ENCODE measurements at regions not wholly inside any gene's neighbourhood (a gene's known extent, or its start where the extent isn't known, plus 50 kb on each side); places are given as distances from the start of the nearest gene placed in this dataset.

DNA sequence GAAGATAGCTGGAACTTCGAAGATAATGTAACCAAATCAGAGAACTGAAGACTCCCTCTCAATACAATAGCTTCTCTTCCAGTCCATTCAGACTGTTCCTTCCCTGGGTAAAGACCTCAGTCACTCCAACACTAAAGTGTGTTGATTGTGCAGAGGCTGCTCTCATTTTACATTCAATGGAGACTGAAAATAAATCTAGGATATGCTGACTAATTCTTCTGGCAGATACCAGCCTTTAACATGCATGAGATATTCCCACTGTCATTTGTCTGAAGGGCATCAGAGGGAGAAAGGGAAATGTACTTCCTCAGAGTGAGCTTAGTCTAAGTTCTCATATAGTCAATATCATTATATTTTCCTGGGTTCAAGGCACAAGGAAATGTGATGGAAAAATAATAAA, 166.4 kb upstream of the IRAK1BP1 start:
- TF ChIP-seq, protein P1, sequence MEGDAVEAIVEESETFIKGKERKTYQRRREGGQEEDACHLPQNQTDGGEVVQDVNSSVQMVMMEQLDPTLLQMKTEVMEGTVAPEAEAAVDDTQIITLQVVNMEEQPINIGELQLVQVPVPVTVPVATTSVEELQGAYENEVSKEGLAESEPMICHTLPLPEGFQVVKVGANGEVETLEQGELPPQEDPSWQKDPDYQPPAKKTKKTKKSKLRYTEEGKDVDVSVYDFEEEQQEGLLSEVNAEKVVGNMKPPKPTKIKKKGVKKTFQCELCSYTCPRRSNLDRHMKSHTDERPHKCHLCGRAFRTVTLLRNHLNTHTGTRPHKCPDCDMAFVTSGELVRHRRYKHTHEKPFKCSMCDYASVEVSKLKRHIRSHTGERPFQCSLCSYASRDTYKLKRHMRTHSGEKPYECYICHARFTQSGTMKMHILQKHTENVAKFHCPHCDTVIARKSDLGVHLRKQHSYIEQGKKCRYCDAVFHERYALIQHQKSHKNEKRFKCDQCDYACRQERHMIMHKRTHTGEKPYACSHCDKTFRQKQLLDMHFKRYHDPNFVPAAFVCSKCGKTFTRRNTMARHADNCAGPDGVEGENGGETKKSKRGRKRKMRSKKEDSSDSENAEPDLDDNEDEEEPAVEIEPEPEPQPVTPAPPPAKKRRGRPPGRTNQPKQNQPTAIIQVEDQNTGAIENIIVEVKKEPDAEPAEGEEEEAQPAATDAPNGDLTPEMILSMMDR (IDR thresholded peaks at IDR 0.05; ENCODE audit: borderline replicate concordance, extremely low read depth, low read length, poor library complexity, severe bottlenecking): no peak
- TF ChIP-seq EZH2 (IDR thresholded peaks at IDR 0.05; ENCODE audit: borderline replicate concordance, low read depth, low read length, severe bottlenecking): no peak

Data from DND-41 (cell line).